Panc1 (cell line): ENCODE measurements at regions not wholly inside any gene's neighbourhood (a gene's known extent, or its start where the extent isn't known, plus 50 kb on each side); places are given as distances from the start of the nearest gene placed in this dataset.

ENCODE experiments used
- CTCF ChIP-seq: fragments of 450-650 bp; IDR thresholded peaks from 2 replicates; pipeline ENCODE4 v1.5.1; 2017; ENCODE audit warnings: mild to moderate bottlenecking
- POLR2AphosphoS5 ChIP-seq: IDR thresholded peaks from 2 replicates; pipeline ENCODE4 v1.6.1; 2012; ENCODE audit warnings: mild to moderate bottlenecking, low read depth, low read length, moderate library complexity
- SIN3A ChIP-seq: IDR thresholded peaks from 2 replicates; pipeline ENCODE4 v1.6.1; 2012; ENCODE audit warnings: low read depth, mild to moderate bottlenecking, low read length, moderate library complexity, borderline replicate concordance; ENCODE audit not compliant: insufficient read depth
- TCF7L2 ChIP-seq: IDR thresholded peaks from 2 replicates; pipeline ENCODE4 v1.6.1; 2011; ENCODE audit warnings: mild to moderate bottlenecking, low read depth, low read length, inconsistent platforms

GRCh38 chr17:77487211-77487629 is 346.5 kb downstream of the SEC14L1 start:
- no peak for TF ChIP-seq CTCF
- no peak for TF ChIP-seq TCF7L2
- TF ChIP-seq POLR2AphosphoS5: no peak
- TF ChIP-seq SIN3A: no peak
